ENCODE measurements at regions not wholly inside any gene's neighbourhood (a gene's known extent, or its start where the extent isn't known, plus 50 kb on each side); places are given as distances from the start of the nearest gene placed in this dataset.

DNA sequence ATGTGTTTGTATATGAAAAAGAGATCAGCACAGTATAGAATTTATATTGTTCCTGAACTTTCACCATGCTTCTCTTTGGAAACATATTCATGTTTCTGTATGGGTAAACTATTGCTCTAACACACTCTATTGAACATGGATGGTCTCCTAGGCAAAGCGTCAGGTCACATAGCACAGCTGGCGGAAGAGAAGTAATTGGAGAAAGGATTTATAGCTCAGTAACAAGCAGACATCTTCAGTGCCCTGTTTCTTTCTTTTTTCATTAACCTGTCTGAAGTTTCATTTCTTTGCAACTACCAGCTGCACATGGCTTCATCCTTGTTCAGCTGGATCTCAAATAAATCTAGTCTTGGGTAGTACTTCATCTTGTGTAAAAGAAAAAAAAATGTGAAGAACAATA, 84.4 kb upstream of the TRPC6 start:
- H3K4me3 ChIP-seq (ENCODE audit: low read length): no peak overlapping the region
- no peak for DNase-seq (ENCODE audit: low read depth, low spot score)

- DNase-seq (ENCODE audit: low read depth, low spot score): no peak
- no peak overlapping the region for H3K4me3 ChIP-seq (ENCODE audit: low read length)
Observed at GRCh38 chr11:101666916-101667315, 83.1 kb upstream of the TRPC6 start.

- H3K4me3 ChIP-seq (ENCODE audit: low read length): no peak overlapping the region
- DNase-seq (ENCODE audit: low read depth, low spot score): no peak
Observed at GRCh38 chr11:101661559-101661958, 77.8 kb upstream of the TRPC6 start.

Data from Jurkat, Clone E6-1 (cell line).